ENCODE measurements at regions not wholly inside any gene's neighbourhood (a gene's known extent, or its start where the extent isn't known, plus 50 kb on each side); places are given as distances from the start of the nearest gene placed in this dataset.
A peak's percentile ranks its signal among the peaks of the same experiment; 100 is the strongest.

GRCh38 chr1:222104694-222105392 is 363.0 kb upstream of the DUSP10 start:
- no CpG with 5 or more reads among the region's 6 CpGs for WGBS (ENCODE audit: extremely low coverage, insufficient read length, low lambda C conversion rate)
- Histone ChIP-seq H3K18ac (ENCODE audit: insufficient read length, low read depth, low read length) (no peak overlapping the region), H2AFZ (ENCODE audit: low read length) (no peak overlapping the region), H3K9me3 (ENCODE audit: control insufficient read depth, low read depth, low read length) (no peaks in the 10 kb centered on the region), H3K9ac (ENCODE audit: extremely low read depth, insufficient read length, low read length) (no peak overlapping the region), H3K27me3 (ENCODE audit: insufficient read depth, low read length) (no peaks in the 10 kb centered on the region), H3K4me2 (ENCODE audit: insufficient read depth, insufficient read length, low read length) (no peak overlapping the region), H3K4ac (ENCODE audit: low read depth, low read length) (no peak overlapping the region), H2BK20ac (ENCODE audit: low read depth, low read length, poor library complexity, severe bottlenecking) (no peak overlapping the region), H2AK5ac (ENCODE audit: insufficient read length, low read length) (no peak overlapping the region), H3K56ac (ENCODE audit: insufficient read length, low read depth, low read length) (no peak overlapping the region), H2BK12ac (ENCODE audit: insufficient read length, low read depth, low read length) (no peak overlapping the region), H4K5ac (ENCODE audit: insufficient read length, low read depth, low read length) (no peak overlapping the region), H4K91ac (ENCODE audit: insufficient read length, low read depth, low read length) (no peak overlapping the region), H3K23me2 (ENCODE audit: insufficient read length, low read depth, low read length, poor library complexity, severe bottlenecking) (no peaks in the 10 kb centered on the region), H3K14ac (ENCODE audit: insufficient read depth, low read length) (no peak overlapping the region; the same call in 1 of the 2 replicates), H4K20me1 (ENCODE audit: control insufficient read depth, insufficient read depth, insufficient read length) (no peaks in the 10 kb centered on the region), H3T11ph (ENCODE audit: low read length) (no peak overlapping the region), H3K4me1 (ENCODE audit: insufficient read depth, low read length) (peaks cover 6% of the 10 kb centered on the region; the same call in 1 of the 2 replicates), H2BK120ac (ENCODE audit: low read depth, low read length, poor library complexity, severe bottlenecking) (no peak overlapping the region), H4K8ac (replicated peaks; ENCODE audit: insufficient read length, low read depth, low read length) (no peak overlapping the region), H3K23ac (ENCODE audit: insufficient read length, low read depth, low read length) (no peak overlapping the region), H2BK15ac (ENCODE audit: low read depth, low read length) (no peak overlapping the region), H2BK5ac (ENCODE audit: insufficient read length, low read length) (no peak overlapping the region), H3K27ac (ENCODE audit: insufficient read length, low read depth, low read length) (no peak overlapping the region), H3K79me1 (ENCODE audit: insufficient read depth, low read depth, low read length, poor library complexity, severe bottlenecking) (no peaks in the 10 kb centered on the region), H3K79me2 (ENCODE audit: insufficient read depth, low read length) (no peaks in the 10 kb centered on the region)
- TF ChIP-seq CTCF (conservative IDR thresholded peaks at IDR 0.05) = no peak
- Mint-ChIP-seq H3K4me3 (no peak overlapping the region), H3K27me3 (ENCODE audit: low read depth) (no peaks in the 10 kb centered on the region; the same call in 1 of the 2 replicates), H3K4me1 (peaks cover 16 to 41% of the 10 kb centered on the region in 2 experiments), H3K36me3 (ENCODE audit: insufficient read depth in 1 of 3, low read depth in 3 of 3) (no peaks in the 10 kb centered on the region), H3K9me3 (no peaks in the 10 kb centered on the region), H3K27ac (peak overlapping the region in 1 of 3 experiments; percentile 52; a peak in 1 of 7 replicates)
- no peak for DNase-seq
